Psoas muscle (tissue), 7 donors: ENCODE measurements at regions not wholly inside any gene's neighbourhood (a gene's known extent, or its start where the extent isn't known, plus 50 kb on each side); places are given as distances from the start of the nearest gene placed in this dataset.

Source experiments
- ATAC-seq, 4 donors: fragments of 200-7000 bp; cut with Tn5 transposase; one replicate each; pipeline ENCODE4 v1.9.1; 2020; ENCODE audit warnings: moderate library complexity in 3 of 4, mild to moderate bottlenecking in 2 of 4
- DNase-seq, 2 donors: peaks; one replicate each; pipeline ENCODE4 v3.0.0-alpha.2; 2020
- H3K27ac ChIP-seq: fragments of 200-600 bp; one replicate; pipeline ENCODE4 v1.8.0; 2022
- H3K27me3 ChIP-seq, 3 donors: fragments of 200-600 bp in 1 of 3; one replicate each; pipeline versions ENCODE4 v1.6.1 to v1.8.0; 2013 to 2022; ENCODE audit warnings: low read length in 2 of 3, mild to moderate bottlenecking in 2 of 3, moderate library complexity in 1 of 3; ENCODE audit not compliant: insufficient read depth in 3 of 3
- H3K36me3 ChIP-seq, 2 donors: fragments of 200-600 bp in 1 of 2; one replicate each; pipeline versions ENCODE4 v1.6.1 to v1.8.0; 2013 to 2022; ENCODE audit warnings: low read depth in 1 of 2, mild to moderate bottlenecking in 1 of 2, moderate library complexity in 1 of 2; ENCODE audit not compliant: insufficient read depth in 1 of 2
- H3K4me1 ChIP-seq: fragments of 200-600 bp; one replicate; pipeline ENCODE4 v1.8.0; 2022
- H3K4me3 ChIP-seq: fragments of 200-600 bp; one replicate; pipeline ENCODE4 v1.8.0; 2022; ENCODE audit warnings: mild to moderate bottlenecking
- H3K9me3 ChIP-seq: fragments of 200-600 bp; one replicate; pipeline ENCODE4 v1.8.0; 2022
- CTCF ChIP-seq: fragments of 200-600 bp; IDR thresholded peaks from one replicate; pipeline ENCODE4 v1.8.0; 2022; ENCODE audit warnings: antibody characterized with exemption
- WGBS, 3 donors: extraction: QIAGEN DNeasy Blood & Tissue Kit; methylation state at CpG; one replicate each; pipeline versions ENCODE4 v1.1.6 to v1.1.7; 2013; 5-methylcytosine and 5-hydroxymethylcytosine counted together
- intact Hi-C, 2 donors: fragments of 100-400 bp; cut with DNase I; formaldehyde crosslinking; loops; one replicate each; pipeline versions ENCODE4 v1.11.0 to v1.14.2; 2022
- donor health status: healthy with polysubstance abuse.
- donor health status: DM: no; HTN: no; CAD: no; lungs with moderate emphysema.
- donor health status: Bipolar disorder and iron deficiency.
- donor health status: healthy.
- donor health status: DM: yes; HTN: yes; CAD: no.
- donor health status: DM: no; HTN: no; CAD: no.
- donor health status: DM: yes; HTN: yes; CAD: no.

DNA sequence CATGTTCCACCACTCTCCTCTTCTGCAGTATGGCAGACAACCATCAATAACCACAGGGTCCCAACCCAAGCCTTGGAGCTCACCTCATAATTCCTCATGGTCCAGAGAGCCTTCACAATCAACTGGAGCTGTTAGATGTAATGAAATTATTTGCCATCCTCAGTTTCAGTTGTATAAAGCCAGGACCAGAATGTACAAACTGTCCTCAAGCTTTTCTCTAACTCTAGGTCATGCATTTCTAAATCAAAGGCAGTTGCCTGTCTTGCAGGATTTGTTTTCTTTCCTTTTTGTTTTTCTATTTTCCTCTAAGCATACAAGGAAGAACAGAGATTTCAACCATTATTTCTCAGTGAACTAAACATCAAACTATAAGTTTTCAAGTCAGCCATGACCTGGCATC is 182.5 kb upstream of the SERP2 start:
- DNase-seq (no peak), ATAC-seq (peak in 3 of 4 donors; percentile 11 to 69 (median 35))
- peak overlapping the region; percentile 53 for H3K4me3 ChIP-seq
- peak overlapping the region; percentile 56 for H3K27ac ChIP-seq
- H3K9me3 ChIP-seq, result no peaks in the 10 kb centered on the region
- H3K27me3 ChIP-seq, result no peaks in the 10 kb centered on the region
- H3K36me3 ChIP-seq, result no peaks in the 10 kb centered on the region
- intact Hi-C loops, result loop anchor here in 1 of 2 donors (2.0 to 5.0 kb wide), 2 partner anchors 144 to 248 kb away; no protein-coding TSS in a partner anchor
- peaks cover 8% of the 10 kb centered on the region for H3K4me1 ChIP-seq
- no peak for TF ChIP-seq CTCF

GRCh38 chr13:44191504-44192171 is 182.0 kb upstream of the SERP2 start:
- H3K36me3 ChIP-seq, result no peaks in the 10 kb centered on the region
- ATAC-seq (peak; percentile 93 to 98 (median 97)), DNase-seq (peak in 1 of 2 donors; percentile 22)
- peaks cover 8% of the 10 kb centered on the region for H3K4me1 ChIP-seq
- 32 to 45% (median 35%) methylated on average over 15 of the region's 15 CpGs for WGBS, 3 donors
- peak overlapping the region; percentile 56 for H3K27ac ChIP-seq
- H3K4me3 ChIP-seq, result peak overlapping the region; percentile 53
- TF ChIP-seq CTCF, result peak; percentile 84
- no peaks in the 10 kb centered on the region for H3K9me3 ChIP-seq
- intact Hi-C loops, result loop anchor here in 1 of 2 donors (2.0 to 5.0 kb wide), 2 partner anchors 144 to 247 kb away; no protein-coding TSS in a partner anchor
- H3K27me3 ChIP-seq, result no peaks in the 10 kb centered on the region

- Histone ChIP-seq H3K27me3 (no peaks in the 10 kb centered on the region), H3K4me1 (peaks cover 14% of the 10 kb centered on the region), H3K27ac (no peak overlapping the region), H3K9me3 (no peaks in the 10 kb centered on the region), H3K36me3 (no peaks in the 10 kb centered on the region), H3K4me3 (no peak overlapping the region)
- 67 to 77% (median 74%) methylated on average over 3 of the region's 3 CpGs for WGBS, 3 donors
- no peak for TF ChIP-seq CTCF
- no peak for DNase-seq
- intact Hi-C loops, result loop anchor here in 1 of 2 donors (5.0 kb wide), 1 partner anchor 146 kb away; no protein-coding TSS in a partner anchor
- no peak for ATAC-seq
Measured at GRCh38 chr13:44193731-44194130, 179.9 kb upstream of the SERP2 start.

- H3K27me3 ChIP-seq, result no peaks in the 10 kb centered on the region
- no peaks in the 10 kb centered on the region for H3K36me3 ChIP-seq
- peaks cover 26% of the 10 kb centered on the region for H3K4me1 ChIP-seq
- H3K27ac ChIP-seq, result no peak overlapping the region
- ATAC-seq, result no peak
- no peaks in the 10 kb centered on the region for H3K9me3 ChIP-seq
- 70 to 98% (median 94%) methylated on average over 3 of the region's 3 CpGs for WGBS, 3 donors
- no peak for TF ChIP-seq CTCF
- no peak for DNase-seq
- no peak overlapping the region for H3K4me3 ChIP-seq
- intact Hi-C loops, result loop anchor here (5.0 kb wide), 3 partner anchors 42 to 237 kb away; no protein-coding TSS in a partner anchor
Measured at GRCh38 chr13:44195245-44195644, 178.4 kb upstream of the SERP2 start.
